PFSK-1 (cell line): ENCODE measurements at regions not wholly inside any gene's neighbourhood (a gene's known extent, or its start where the extent isn't known, plus 50 kb on each side); places are given as distances from the start of the nearest gene placed in this dataset.

Experiments used
- FOXP2 ChIP-seq: optimal IDR thresholded peaks from 2 replicates; pipeline ENCODE3; 2011; ENCODE audit warnings: borderline replicate concordance, control low read depth, inconsistent platforms; ENCODE audit not compliant: insufficient read depth; ENCODE audit errors: extremely low read length, extremely low read depth
- POLR2AphosphoS5 ChIP-seq: IDR thresholded peaks from 2 replicates; pipeline ENCODE4 v1.6.1; 2012; ENCODE audit warnings: low read depth, mild to moderate bottlenecking, control low read depth, low read length, moderate library complexity
- REST ChIP-seq, 2 experiments: IDR thresholded peaks; 2 replicates each; pipeline versions ENCODE4 v1.6.1 to v1.8.0; 2011 to 2012; ENCODE audit warnings: low read depth in 2 of 2, low read length in 2 of 2, control low read depth in 1 of 2, inconsistent platforms in 1 of 2, mild to moderate bottlenecking in 1 of 2, moderate library complexity in 1 of 2; ENCODE audit not compliant: insufficient read depth in 1 of 2
- SIN3A ChIP-seq: IDR thresholded peaks from 2 replicates; pipeline ENCODE4 v1.6.1; 2012; ENCODE audit warnings: mild to moderate bottlenecking, low read length, moderate library complexity, borderline replicate concordance; ENCODE audit not compliant: insufficient read depth
- TAF1 ChIP-seq: IDR thresholded peaks from 2 replicates; pipeline ENCODE4 v1.6.1; 2012; ENCODE audit warnings: low read length, control low read depth, borderline replicate concordance; ENCODE audit not compliant: insufficient read depth

DNA sequence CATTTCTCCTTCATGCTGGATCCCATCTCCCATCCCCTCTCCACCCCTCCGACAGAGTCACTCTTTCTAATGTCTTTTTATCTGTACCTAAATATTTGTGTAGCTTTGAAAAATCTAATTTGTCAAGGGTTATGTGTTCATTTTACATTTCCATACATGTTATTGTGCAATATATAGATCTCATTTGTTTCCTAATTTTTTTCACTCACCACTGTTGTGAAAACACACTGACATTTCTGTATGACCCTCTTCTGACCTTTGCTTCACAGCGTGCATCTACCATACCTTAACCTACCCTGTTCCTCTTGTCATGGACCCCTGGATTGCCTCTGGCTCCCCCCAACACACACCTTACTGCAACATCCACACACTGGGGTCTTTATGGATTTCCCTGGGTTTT, 942.9 kb downstream of the TBC1D22A start:
- no peak for TF ChIP-seq SIN3A
- TF ChIP-seq REST (IDR thresholded peaks at IDR 0.05; ENCODE audit: insufficient read depth in 1 of 2, low read depth in 2 of 2, low read length in 2 of 2) = no peak
- no peak for TF ChIP-seq POLR2AphosphoS5
- no peak for TF ChIP-seq TAF1
- no peak for TF ChIP-seq FOXP2

DNA sequence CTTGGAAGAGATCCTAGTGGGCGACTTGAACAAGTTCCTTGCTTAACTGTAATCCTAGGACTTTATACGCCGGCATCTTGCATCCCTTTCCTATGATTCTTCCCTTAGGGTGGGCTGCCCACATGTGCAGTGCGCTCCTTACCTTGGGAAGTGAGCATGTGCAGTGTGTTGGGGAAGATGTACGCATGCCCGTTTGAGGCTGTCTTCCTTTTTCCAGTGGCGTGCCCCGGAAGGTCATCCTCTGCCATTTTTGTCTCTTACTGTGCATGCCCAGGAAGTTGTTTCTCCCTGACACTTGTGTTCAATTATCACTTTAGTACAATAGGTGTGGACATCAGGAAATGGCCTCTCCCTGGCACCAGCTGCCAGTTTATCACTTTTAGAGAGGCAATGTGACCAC, 936.5 kb downstream of the TBC1D22A start:
- TF ChIP-seq FOXP2 (no peak), TAF1 (no peak), SIN3A (no peak), POLR2AphosphoS5 (no peak), REST (IDR thresholded peaks at IDR 0.05; ENCODE audit: insufficient read depth in 1 of 2, low read depth in 2 of 2, low read length in 2 of 2) (no peak)

DNA sequence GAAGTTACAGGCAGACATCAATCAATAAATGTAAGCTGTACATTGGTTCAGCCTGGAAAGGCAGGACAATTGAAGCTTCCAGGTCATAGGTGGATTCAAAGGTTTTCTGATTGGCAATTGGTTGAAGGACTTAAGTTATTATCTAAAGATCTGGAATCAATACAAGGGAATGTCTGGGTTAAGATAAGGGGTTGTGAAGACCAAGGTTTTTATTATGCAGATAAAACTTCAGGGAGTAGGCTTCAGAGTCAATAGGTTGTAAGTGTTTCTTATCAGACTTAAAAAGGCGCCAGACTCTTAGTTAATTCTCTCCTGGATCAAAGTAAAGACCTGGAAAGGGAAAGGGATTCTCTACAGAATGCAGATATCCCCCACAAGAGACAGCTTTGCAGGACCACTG, 935.4 kb downstream of the TBC1D22A start:
- TF ChIP-seq SIN3A = no peak
- TF ChIP-seq POLR2AphosphoS5 = no peak
- no peak for TF ChIP-seq REST (IDR thresholded peaks at IDR 0.05; ENCODE audit: insufficient read depth in 1 of 2, low read depth in 2 of 2, low read length in 2 of 2)
- no peak for TF ChIP-seq FOXP2
- no peak for TF ChIP-seq TAF1

- no peak for TF ChIP-seq TAF1
- no peak for TF ChIP-seq REST (IDR thresholded peaks at IDR 0.05; ENCODE audit: insufficient read depth in 1 of 2, low read depth in 2 of 2, low read length in 2 of 2)
- no peak for TF ChIP-seq POLR2AphosphoS5
- no peak for TF ChIP-seq SIN3A
Observed at GRCh38 chr22:47696776-47697175, 934.3 kb downstream of the TBC1D22A start.

DNA sequence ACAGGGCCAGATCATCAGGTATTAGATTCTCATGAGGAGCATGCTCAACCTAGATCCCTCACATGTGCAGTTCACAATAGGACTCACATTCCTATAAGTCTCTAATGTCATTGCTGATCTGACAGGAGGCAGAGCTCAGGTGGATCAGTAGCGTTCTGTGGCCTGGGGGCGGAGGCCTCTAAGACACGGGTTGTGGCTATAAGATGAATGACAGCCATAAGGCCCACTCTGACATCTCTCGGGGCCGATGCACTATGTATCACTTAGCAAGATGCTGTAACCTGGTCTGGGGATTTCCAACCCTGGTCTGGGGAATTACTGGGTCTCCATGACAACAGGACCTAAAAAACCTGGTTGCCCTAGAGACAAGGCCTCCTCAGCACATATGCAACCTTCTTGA, 932.7 kb downstream of the TBC1D22A start:
- TF ChIP-seq REST (IDR thresholded peaks at IDR 0.05; ENCODE audit: insufficient read depth in 1 of 2, low read depth in 2 of 2, low read length in 2 of 2) = no peak
- no peak for TF ChIP-seq SIN3A
- no peak for TF ChIP-seq POLR2AphosphoS5
- no peak for TF ChIP-seq FOXP2
- TF ChIP-seq TAF1 = no peak
